GM19397 (cell line): ENCODE measurements at regions not wholly inside any gene's neighbourhood (a gene's known extent, or its start where the extent isn't known, plus 50 kb on each side); places are given as distances from the start of the nearest gene placed in this dataset.
A peak's percentile ranks its signal among the peaks of the same experiment; 100 is the strongest.
"Not testable (repeated sequence)": the region's sequence is repeated elsewhere in the genome, so short reads cannot be mapped to it uniquely, and the experiment has no call there.

Experiments
- ATAC-seq: cut with Tn5 transposase; IDR thresholded peaks from one replicate; pipeline ENCODE4 v1.9.1; 2021; ENCODE audit warnings: mild to moderate bottlenecking, moderate library complexity; ENCODE audit not compliant: unreplicated experiment

DNA sequence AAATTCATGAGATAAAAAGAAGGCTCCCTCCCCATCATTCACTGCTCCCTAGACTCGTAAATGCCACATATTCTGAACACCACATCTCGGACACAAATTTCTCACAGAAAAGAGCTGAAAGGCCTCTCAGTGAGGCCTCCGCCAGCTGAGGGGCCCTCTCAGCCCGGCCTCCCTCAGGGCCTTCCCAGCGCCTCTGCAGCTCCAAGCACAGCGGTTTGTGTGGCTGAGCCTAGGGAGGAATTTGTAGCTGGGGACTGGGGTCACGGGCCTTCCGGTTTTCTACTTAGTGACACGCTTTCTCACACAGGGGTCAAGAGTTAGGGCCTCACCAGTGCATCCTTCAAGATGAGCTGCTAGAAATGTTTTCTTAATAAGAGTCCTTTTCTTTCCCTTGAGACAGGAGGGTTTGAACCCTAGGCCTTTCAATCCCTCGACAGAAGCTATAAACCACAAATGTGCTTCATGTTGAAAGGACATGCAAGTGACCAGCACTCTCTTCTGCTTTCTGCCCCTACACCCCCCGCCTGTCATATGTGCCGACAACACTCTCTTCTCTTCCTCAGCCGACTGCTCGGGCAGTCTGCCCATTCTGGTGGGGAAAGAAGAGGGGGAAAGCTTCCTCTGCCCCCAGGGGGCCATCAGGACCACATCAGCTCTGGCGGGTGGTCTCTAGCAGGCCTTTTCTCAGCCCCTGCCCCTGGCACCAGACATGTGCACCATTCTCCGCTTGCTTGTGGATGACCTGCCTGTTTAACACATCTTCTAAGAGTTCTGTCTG is 104.9 kb downstream of the CHIC2 start:
- no peak for ATAC-seq

DNA sequence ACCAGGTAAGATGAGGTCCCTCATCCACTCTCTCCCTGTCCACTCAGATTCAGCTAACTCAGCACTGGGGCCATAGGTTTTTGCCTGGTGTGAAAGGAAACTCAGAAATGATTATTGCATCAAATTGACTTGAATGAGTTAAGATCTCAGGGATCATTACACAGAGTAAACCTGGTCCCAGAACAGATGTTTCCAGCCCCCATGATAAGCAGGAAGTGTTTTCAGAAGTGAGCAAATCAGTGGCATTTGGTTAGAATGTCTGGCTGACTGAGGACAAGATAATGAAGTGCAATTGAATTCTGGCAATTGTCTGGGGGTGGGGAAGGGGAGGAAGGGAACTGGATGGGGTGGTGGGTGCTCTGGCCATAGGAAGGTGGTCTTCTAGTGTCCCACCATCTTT is 108.0 kb downstream of the CHIC2 start:
- no peak for ATAC-seq

GRCh38 chr4:53956053-53956452 is 108.4 kb downstream of the CHIC2 start:
- no peak for ATAC-seq

GRCh38 chr4:53951414-53951813 is 113.0 kb downstream of the CHIC2 start:
- no peak for ATAC-seq

- ATAC-seq: no peak
Observed at GRCh38 chr4:53943345-53944085, 120.9 kb downstream of the CHIC2 start.

GRCh38 chr4:53942712-53943111 is 121.7 kb downstream of the CHIC2 start:
- no peak for ATAC-seq

- no peak for ATAC-seq
Observed at GRCh38 chr4:53941331-53941730, 123.1 kb downstream of the CHIC2 start.

DNA sequence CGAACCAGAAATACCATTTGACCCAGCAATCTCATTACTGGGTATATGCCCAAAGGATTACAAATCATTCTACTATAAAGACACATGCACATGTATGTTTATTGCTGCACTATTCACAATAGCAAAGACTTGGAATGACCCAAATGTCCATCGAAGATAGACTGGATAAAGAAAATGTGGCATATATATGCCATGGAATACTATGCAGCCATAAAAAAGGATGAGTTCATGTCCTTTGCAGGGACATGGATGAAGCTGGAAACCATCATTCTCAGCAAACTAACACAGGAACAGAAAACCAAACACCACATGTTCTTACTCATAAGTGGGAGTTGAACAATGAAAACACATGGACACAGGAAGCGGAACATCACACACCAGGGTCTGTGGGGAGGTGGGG is 124.5 kb downstream of the CHIC2 start:
- not testable (repeated sequence) for ATAC-seq

DNA sequence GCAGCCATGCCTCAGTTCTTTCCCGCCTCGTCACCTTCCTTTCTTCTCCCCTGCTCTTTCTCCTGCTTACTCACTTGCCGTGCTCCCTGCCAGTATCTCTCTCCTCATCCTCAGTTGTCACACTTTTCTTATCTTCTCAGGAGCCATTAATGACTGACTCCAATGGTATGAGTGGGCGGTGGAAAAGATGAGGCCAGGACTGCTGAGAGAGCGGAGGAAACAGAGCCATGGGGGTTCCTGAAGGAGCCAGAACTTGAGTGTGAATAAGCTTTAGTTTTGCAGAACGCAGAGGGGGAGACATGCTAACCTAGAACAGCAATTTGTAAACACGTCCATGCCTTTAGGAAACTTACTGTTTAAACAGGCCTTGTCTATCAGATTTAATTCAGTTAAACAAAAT is 126.5 kb downstream of the CHIC2 start:
- ATAC-seq: no peak

DNA sequence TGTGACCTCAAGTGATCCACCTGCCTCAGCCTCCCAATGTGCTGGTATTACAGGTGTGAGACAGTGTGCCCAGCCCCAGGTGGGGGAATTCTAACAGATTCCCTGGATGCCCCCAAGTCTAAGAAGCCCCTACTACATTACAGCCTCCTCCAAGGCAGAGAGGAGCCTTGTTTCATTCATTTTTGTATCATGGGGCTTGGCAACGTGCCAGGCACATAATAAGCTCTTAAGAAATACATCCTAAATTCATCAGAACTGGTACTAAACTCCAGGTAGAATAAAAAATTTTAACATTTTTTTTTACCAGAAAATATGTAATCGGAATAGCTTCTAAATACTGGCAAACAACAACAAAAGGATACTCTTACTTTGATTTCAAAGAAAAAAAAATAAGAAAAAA is 127.1 kb downstream of the CHIC2 start:
- no peak for ATAC-seq

DNA sequence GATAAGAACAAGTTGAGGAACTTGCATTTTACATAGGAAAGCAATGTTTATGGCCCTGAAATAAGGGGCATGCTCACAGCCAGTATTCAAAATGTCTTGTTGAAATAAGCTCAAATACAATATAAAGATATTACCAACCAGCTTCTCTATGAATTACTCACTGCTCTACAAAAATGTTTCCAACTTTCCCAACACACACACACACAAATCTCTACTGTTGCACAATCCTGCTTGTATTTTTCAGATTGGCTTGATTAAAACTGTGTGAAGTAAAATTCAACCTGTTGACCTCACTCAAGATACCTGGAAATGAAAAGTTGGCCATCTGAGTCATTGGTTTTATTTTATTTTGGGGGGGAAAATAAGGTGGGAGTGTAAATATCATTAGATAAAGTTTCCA is 128.6 kb downstream of the CHIC2 start:
- ATAC-seq: no peak

GRCh38 chr4:53932796-53933610 is 131.4 kb downstream of the CHIC2 start:
- no peak for ATAC-seq

GRCh38 chr4:53931461-53931961 is 132.9 kb downstream of the CHIC2 start:
- ATAC-seq: no peak

DNA sequence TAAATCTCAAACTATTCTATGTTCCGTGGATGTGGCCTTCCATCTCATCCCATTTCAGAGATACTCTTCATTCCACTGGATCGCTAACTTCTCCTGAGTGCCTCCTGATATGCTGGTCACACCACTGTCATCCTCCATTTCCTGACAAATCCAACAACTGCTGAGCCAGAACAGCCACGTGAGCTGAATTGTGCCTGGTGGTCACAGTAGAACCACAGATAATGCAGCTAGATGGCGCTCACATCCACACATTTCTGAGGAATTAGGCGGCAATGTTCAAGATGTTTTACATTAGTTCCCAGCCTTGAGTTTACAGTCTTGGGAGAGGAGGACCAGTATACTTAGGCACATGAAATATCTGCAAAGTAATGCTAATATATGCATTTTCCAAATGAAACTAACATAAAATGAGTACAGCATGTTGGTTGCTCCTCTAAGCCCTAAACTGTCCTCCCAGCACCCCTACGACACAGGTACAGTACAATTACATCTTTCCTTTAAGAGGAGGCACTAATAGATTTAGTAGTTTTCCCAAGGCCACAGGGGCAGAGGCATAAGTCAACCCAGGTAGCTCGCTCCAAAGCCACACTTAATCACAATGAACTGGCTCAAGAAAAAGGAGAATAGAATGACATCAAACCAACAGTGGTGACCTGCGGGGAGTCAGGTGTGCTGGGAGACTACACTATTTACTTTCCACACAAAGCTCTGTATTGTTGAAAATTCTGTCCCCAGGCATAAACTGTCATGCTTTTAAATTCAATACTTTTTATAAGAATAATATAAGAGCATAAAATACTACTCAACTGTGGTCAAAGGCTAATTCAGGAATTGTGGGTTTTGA is 134.2 kb downstream of the CHIC2 start:
- ATAC-seq: peak; percentile 63

DNA sequence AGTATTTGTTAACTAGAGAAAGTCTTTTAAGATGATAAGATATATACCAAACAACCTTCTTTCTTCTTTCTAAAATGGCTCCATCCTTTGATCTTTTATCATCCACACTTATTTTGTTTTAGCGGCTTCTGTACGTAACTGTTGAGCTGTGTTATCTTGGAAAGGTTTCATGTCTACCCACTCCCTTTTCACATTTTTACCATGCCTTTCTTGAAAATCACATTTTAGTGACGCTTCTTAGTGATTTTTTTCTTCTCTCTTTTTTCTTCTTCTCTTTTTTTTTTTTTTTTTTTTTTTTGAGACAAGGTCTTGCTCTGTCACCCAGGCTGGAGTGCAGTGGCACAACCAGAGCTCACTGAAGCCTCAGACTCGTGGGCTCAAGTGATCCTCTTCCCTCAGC is 135.1 kb downstream of the CHIC2 start:
- no peak for ATAC-seq

DNA sequence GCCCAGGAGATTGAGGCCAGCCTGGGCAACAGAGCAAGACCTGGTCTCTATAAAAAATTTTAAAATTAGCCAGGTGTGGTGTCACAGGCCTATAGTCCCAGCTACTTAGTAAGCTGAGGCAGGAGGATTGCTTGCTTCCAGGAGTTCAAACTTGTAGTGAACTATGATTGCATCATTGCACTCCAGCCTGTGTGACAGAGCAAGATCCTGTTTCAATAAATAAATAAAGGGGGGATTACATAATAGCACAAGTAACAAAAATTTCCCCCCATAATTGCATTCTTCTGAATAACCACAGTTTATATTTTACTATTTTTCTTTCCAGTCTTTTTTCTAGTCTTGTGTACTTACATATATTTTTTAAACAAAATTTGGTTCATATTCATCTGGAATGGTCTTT is 135.6 kb downstream of the CHIC2 start:
- ATAC-seq: no peak

DNA sequence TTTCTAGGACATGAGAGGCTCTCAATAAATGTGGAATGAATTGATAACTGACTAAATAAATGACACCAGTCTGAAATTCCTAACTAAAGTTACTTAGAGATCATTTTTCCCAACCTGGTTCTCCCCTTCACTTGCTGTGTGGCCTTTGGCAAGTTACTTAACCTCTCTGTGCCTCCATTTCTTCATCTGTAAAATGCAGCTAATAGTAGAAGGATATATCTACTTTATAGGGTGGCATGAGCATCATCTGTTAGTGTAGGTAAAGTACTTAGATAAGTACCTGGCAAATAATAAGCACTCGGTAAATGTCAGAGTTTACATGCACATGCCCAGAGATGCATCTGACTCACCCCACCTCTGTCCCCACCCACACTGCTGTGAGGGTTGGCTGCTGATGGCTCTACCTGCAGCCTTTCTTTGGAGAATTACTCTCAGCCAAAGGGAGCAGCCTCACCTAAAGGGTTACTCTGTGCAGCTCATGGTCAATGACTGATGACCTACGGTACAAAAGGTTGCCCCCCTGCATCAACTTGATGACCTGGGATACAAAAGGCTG is 139.3 kb downstream of the CHIC2 start:
- ATAC-seq: no peak

DNA sequence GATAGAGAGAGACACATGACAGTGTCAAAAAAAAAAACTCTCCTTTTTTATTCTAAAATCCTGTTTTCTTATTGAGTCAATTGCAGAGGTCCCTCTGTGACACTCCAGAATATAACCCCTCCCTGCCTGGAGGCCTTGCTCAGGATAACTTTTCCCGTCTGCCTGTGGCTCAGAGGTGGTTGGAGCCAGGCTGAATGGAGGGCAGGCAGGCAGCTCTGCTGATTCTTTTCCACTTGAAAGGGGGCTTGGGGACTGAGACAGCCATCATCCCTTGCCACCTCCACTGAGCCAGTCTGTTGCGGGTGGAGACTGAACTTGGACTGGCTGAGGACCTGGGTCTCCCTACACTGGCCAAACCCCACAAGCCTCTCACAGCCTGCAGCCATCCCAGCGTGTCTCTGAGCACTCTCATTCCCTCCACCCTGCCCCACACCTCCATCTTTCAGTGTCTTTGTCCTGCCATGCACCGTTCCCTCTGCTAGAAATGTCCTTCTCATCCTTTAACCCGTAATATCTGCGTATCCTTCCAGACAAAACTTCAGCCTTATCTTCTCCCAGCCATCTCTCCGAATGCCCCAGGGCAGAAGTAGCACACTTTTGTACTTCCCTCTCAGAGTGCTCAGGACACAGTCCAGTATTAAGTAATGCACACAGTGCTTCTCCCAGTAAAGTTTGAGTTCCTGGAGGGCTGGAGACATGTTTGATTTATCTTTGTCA is 139.9 kb downstream of the CHIC2 start:
- ATAC-seq: no peak

GRCh38 chr4:53923921-53924320 is 140.5 kb downstream of the CHIC2 start:
- no peak for ATAC-seq

GRCh38 chr4:53921856-53922255 is 142.5 kb downstream of the CHIC2 start:
- ATAC-seq: no peak
